ENCODE measurements at regions not wholly inside any gene's neighbourhood (a gene's known extent, or its start where the extent isn't known, plus 50 kb on each side); places are given as distances from the start of the nearest gene placed in this dataset.

- TF ChIP-seq EZH2phosphoT487 (IDR thresholded peaks at IDR 0.05; ENCODE audit: borderline replicate concordance) (no peak), CTCF (conservative IDR thresholded peaks at IDR 0.05; ENCODE audit: low read length) (no peak)
Observed at GRCh38 chr14:51533160-51533559, 118.5 kb upstream of the FRMD6 start.
